ENCODE measurements at regions not wholly inside any gene's neighbourhood (a gene's known extent, or its start where the extent isn't known, plus 50 kb on each side); places are given as distances from the start of the nearest gene placed in this dataset.

GRCh38 chr18:73940721-73941120, 206.9 kb downstream of the FBXO15 start:
- TF ChIP-seq POLR2AphosphoS5 (IDR thresholded peaks at IDR 0.05) (no peak), POLR2A (IDR thresholded peaks at IDR 0.05) (no peak), CTCF (IDR thresholded peaks at IDR 0.05) (no peak), EP300 (IDR thresholded peaks at IDR 0.05) (no peak)
- WGBS, 2 donors (ENCODE audit: low coverage in 1 of 2): 38% methylated on average over 2 of the region's 8 CpGs; no CpG with 5 or more reads in 1 of the 2 donors

GRCh38 chr18:73939391-73939790, 208.2 kb downstream of the FBXO15 start:
- Histone ChIP-seq H3K9me3 (no peaks in the 10 kb centered on the region), H3K27me3 (peaks cover 6% of the 10 kb centered on the region), H3K27ac (no peak overlapping the region), H3K4me1 (no peaks in the 10 kb centered on the region), H3K4me3 (no peak overlapping the region), H3K36me3 (no peaks in the 10 kb centered on the region)
- ATAC-seq: no peak
- WGBS, 2 donors (ENCODE audit: low coverage in 1 of 2): 81 to 92% methylated on average over 5 of the region's 5 CpGs
- TF ChIP-seq EP300 (IDR thresholded peaks at IDR 0.05): no peak
- no peak for TF ChIP-seq POLR2A (IDR thresholded peaks at IDR 0.05)
- no peak for TF ChIP-seq POLR2AphosphoS5 (IDR thresholded peaks at IDR 0.05)
- no peak for TF ChIP-seq CTCF (IDR thresholded peaks at IDR 0.05)

More at GRCh38 chr18:73940721-73941120, 206.9 kb downstream of the FBXO15 start:
- H3K4me3 ChIP-seq: no peak overlapping the region
- no peak overlapping the region for H3K27ac ChIP-seq
- no peaks in the 10 kb centered on the region for H3K36me3 ChIP-seq
- no peaks in the 10 kb centered on the region for H3K4me1 ChIP-seq
- no peaks in the 10 kb centered on the region for H3K9me3 ChIP-seq
- H3K27me3 ChIP-seq: peaks cover 6% of the 10 kb centered on the region
- no peak for ATAC-seq

GRCh38 chr18:73933685-73934084, 213.9 kb downstream of the FBXO15 start:
- no peak for ATAC-seq
- Histone ChIP-seq H3K9me3 (no peaks in the 10 kb centered on the region), H3K27me3 (no peaks in the 10 kb centered on the region), H3K36me3 (no peaks in the 10 kb centered on the region), H3K4me3 (no peak overlapping the region), H3K27ac (no peak overlapping the region), H3K4me1 (no peaks in the 10 kb centered on the region)
- WGBS, 2 donors (ENCODE audit: low coverage in 1 of 2): 77% methylated on average over 2 to 3 of the region's 3 CpGs
- no peak for TF ChIP-seq POLR2A (IDR thresholded peaks at IDR 0.05)
- no peak for TF ChIP-seq EP300 (IDR thresholded peaks at IDR 0.05)
- no peak for TF ChIP-seq POLR2AphosphoS5 (IDR thresholded peaks at IDR 0.05)
- TF ChIP-seq CTCF (IDR thresholded peaks at IDR 0.05): no peak

GRCh38 chr18:73932976-73933375, 214.7 kb downstream of the FBXO15 start:
- Histone ChIP-seq H3K4me3 (no peak overlapping the region), H3K36me3 (no peaks in the 10 kb centered on the region), H3K9me3 (no peaks in the 10 kb centered on the region), H3K4me1 (no peaks in the 10 kb centered on the region), H3K27ac (no peak overlapping the region), H3K27me3 (no peaks in the 10 kb centered on the region)
- TF ChIP-seq EP300 (IDR thresholded peaks at IDR 0.05) (no peak), POLR2AphosphoS5 (IDR thresholded peaks at IDR 0.05) (no peak), CTCF (IDR thresholded peaks at IDR 0.05) (no peak), POLR2A (IDR thresholded peaks at IDR 0.05) (no peak)
- WGBS, 2 donors (ENCODE audit: low coverage in 1 of 2): 74 to 83% methylated on average over 3 of the region's 4 CpGs
- ATAC-seq: no peak

GRCh38 chr18:73927496-73927895, 220.1 kb downstream of the FBXO15 start:
- ATAC-seq: no peak
- WGBS, 2 donors (ENCODE audit: low coverage in 1 of 2): 50 to 88% methylated on average over 2 of the region's 2 CpGs
- no peaks in the 10 kb centered on the region for H3K4me1 ChIP-seq
- no peaks in the 10 kb centered on the region for H3K36me3 ChIP-seq
- H3K4me3 ChIP-seq: no peak overlapping the region
- H3K9me3 ChIP-seq: no peaks in the 10 kb centered on the region
- no peak overlapping the region for H3K27ac ChIP-seq
- TF ChIP-seq EP300 (IDR thresholded peaks at IDR 0.05): no peak
- no peak for TF ChIP-seq POLR2AphosphoS5 (IDR thresholded peaks at IDR 0.05)
- TF ChIP-seq POLR2A (IDR thresholded peaks at IDR 0.05): no peak
- TF ChIP-seq CTCF (IDR thresholded peaks at IDR 0.05): no peak
- H3K27me3 ChIP-seq: peaks cover 7% of the 10 kb centered on the region

Measured in gastroesophageal sphincter (tissue), 4 donors.